ENCODE measurements at regions not wholly inside any gene's neighbourhood (a gene's known extent, or its start where the extent isn't known, plus 50 kb on each side); places are given as distances from the start of the nearest gene placed in this dataset.
A peak's percentile ranks its signal among the peaks of the same experiment; 100 is the strongest.
"Not testable (repeated sequence)": the region's sequence is repeated elsewhere in the genome, so short reads cannot be mapped to it uniquely, and the experiment has no call there.

GRCh38 chr22:17303840-17304779 lies 65.2 kb upstream of the CECR2 start:
- TF ChIP-seq, protein P1, sequence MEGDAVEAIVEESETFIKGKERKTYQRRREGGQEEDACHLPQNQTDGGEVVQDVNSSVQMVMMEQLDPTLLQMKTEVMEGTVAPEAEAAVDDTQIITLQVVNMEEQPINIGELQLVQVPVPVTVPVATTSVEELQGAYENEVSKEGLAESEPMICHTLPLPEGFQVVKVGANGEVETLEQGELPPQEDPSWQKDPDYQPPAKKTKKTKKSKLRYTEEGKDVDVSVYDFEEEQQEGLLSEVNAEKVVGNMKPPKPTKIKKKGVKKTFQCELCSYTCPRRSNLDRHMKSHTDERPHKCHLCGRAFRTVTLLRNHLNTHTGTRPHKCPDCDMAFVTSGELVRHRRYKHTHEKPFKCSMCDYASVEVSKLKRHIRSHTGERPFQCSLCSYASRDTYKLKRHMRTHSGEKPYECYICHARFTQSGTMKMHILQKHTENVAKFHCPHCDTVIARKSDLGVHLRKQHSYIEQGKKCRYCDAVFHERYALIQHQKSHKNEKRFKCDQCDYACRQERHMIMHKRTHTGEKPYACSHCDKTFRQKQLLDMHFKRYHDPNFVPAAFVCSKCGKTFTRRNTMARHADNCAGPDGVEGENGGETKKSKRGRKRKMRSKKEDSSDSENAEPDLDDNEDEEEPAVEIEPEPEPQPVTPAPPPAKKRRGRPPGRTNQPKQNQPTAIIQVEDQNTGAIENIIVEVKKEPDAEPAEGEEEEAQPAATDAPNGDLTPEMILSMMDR (IDR thresholded peaks at IDR 0.05) = no peak
- TF ChIP-seq POLR2A (IDR thresholded peaks at IDR 0.05) = no peak
- no peaks in the 10 kb centered on the region for H3K36me3 ChIP-seq
- H3K4me1 ChIP-seq = peaks cover 0 to 7% (median 2%) of the 10 kb centered on the region in 4 donors
- H3K27ac ChIP-seq = no peak overlapping the region
- H3K27me3 ChIP-seq = no peaks in the 10 kb centered on the region
- H3K4me3 ChIP-seq = no peak overlapping the region
- peak in 2 of 3 donors; percentile 33 to 56 for DNase-seq
- H3K9me3 ChIP-seq = no peaks in the 10 kb centered on the region

- no peaks in the 10 kb centered on the region for H3K9me3 ChIP-seq
- no peaks in the 10 kb centered on the region for H3K27me3 ChIP-seq
- no peak for DNase-seq
- H3K36me3 ChIP-seq = no peaks in the 10 kb centered on the region
- no peak overlapping the region for H3K4me3 ChIP-seq
- H3K27ac ChIP-seq = no peak overlapping the region
- peaks cover 0 to 7% (median 2%) of the 10 kb centered on the region in 4 donors for H3K4me1 ChIP-seq
- TF ChIP-seq, protein P1 (IDR thresholded peaks at IDR 0.05) = no peak
- TF ChIP-seq POLR2A (IDR thresholded peaks at IDR 0.05) = no peak
Measured at GRCh38 chr22:17303441-17303839, 65.8 kb upstream of the CECR2 start.

GRCh38 chr22:17302616-17303015 lies 66.6 kb upstream of the CECR2 start:
- no peak for DNase-seq
- H3K36me3 ChIP-seq = no peaks in the 10 kb centered on the region
- no peaks in the 10 kb centered on the region for H3K27me3 ChIP-seq
- peaks cover 0 to 7% (median 2%) of the 10 kb centered on the region in 4 donors for H3K4me1 ChIP-seq
- no peak overlapping the region for H3K4me3 ChIP-seq
- H3K27ac ChIP-seq = no peak overlapping the region
- TF ChIP-seq, protein P1 (IDR thresholded peaks at IDR 0.05) = no peak
- no peak for TF ChIP-seq POLR2A (IDR thresholded peaks at IDR 0.05)
- no peaks in the 10 kb centered on the region for H3K9me3 ChIP-seq

- no peak overlapping the region for H3K4me3 ChIP-seq
- no peaks in the 10 kb centered on the region for H3K9me3 ChIP-seq
- peaks cover 0 to 7% (median 2%) of the 10 kb centered on the region in 4 donors for H3K4me1 ChIP-seq
- TF ChIP-seq, protein P1 (IDR thresholded peaks at IDR 0.05) = no peak
- TF ChIP-seq POLR2A (IDR thresholded peaks at IDR 0.05) = no peak
- DNase-seq = no peak
- no peak overlapping the region for H3K27ac ChIP-seq
- no peaks in the 10 kb centered on the region for H3K27me3 ChIP-seq
- no peaks in the 10 kb centered on the region for H3K36me3 ChIP-seq
Measured at GRCh38 chr22:17300926-17301325, 68.3 kb upstream of the CECR2 start.

- H3K9me3 ChIP-seq, H3K36me3 ChIP-seq, H3K27ac ChIP-seq, H3K27me3 ChIP-seq, H3K4me1 ChIP-seq, H3K4me3 ChIP-seq, DNase-seq: not testable (repeated sequence)
Measured at GRCh38 chr22:17298805-17299502, 70.3 kb upstream of the CECR2 start.

- no peak overlapping the region for H3K4me3 ChIP-seq
- no peaks in the 10 kb centered on the region for H3K9me3 ChIP-seq
- no peak overlapping the region for H3K27ac ChIP-seq
- no peak for DNase-seq
- no peaks in the 10 kb centered on the region for H3K36me3 ChIP-seq
- TF ChIP-seq, protein P1 (IDR thresholded peaks at IDR 0.05) = no peak
- TF ChIP-seq POLR2A (IDR thresholded peaks at IDR 0.05) = no peak
- H3K27me3 ChIP-seq = no peaks in the 10 kb centered on the region
- peaks cover 0 to 9% (median 0%) of the 10 kb centered on the region in 4 donors for H3K4me1 ChIP-seq
Measured at GRCh38 chr22:17285656-17286055, 66.4 kb upstream of the ADA2 start.

All from Peyer's patch (tissue), 4 donors.